H9 (cell line): ENCODE measurements at regions not wholly inside any gene's neighbourhood (a gene's known extent, or its start where the extent isn't known, plus 50 kb on each side); places are given as distances from the start of the nearest gene placed in this dataset.

Source experiments
- DNase-seq: peaks from one replicate; pipeline ENCODE4 v3.0.0-alpha.2; 2017
- H2AFZ ChIP-seq: one replicate; pipeline ENCODE4 v1.6.1; 2013; ENCODE audit warnings: mild to moderate bottlenecking, low read length, control low read depth, moderate library complexity
- H2AK5ac ChIP-seq: 2 replicates; pipeline ENCODE4 v1.6.1; 2013; ENCODE audit warnings: low read length, control low read depth, mixed read lengths; ENCODE audit not compliant: insufficient read length
- H2BK120ac ChIP-seq: one replicate; pipeline ENCODE4 v1.6.1; 2013; ENCODE audit warnings: low read depth, mild to moderate bottlenecking, low read length, control low read depth, inconsistent platforms; ENCODE audit not compliant: poor library complexity, severe bottlenecking
- H2BK12ac ChIP-seq: 2 replicates; pipeline ENCODE4 v1.6.1; 2013; ENCODE audit warnings: low read length, control low read depth, mixed read lengths, low read depth; ENCODE audit not compliant: insufficient read length
- H2BK15ac ChIP-seq: 2 replicates; pipeline ENCODE4 v1.6.1; 2013; ENCODE audit warnings: low read depth, low read length, control low read depth
- H2BK20ac ChIP-seq: one replicate; pipeline ENCODE4 v1.6.1; 2013; ENCODE audit warnings: low read depth, mild to moderate bottlenecking, low read length, control low read depth, inconsistent platforms; ENCODE audit not compliant: poor library complexity, severe bottlenecking
- H2BK5ac ChIP-seq: 2 replicates; pipeline ENCODE4 v1.6.1; 2013; ENCODE audit warnings: low read length, control low read depth, mixed read lengths; ENCODE audit not compliant: insufficient read length
- H3K14ac ChIP-seq: 2 replicates; pipeline ENCODE4 v1.6.1; 2013; ENCODE audit warnings: low read length, control low read depth; ENCODE audit not compliant: insufficient read depth
- H3K18ac ChIP-seq: 2 replicates; pipeline ENCODE4 v1.6.1; 2013; ENCODE audit warnings: low read depth, mild to moderate bottlenecking, mixed read lengths, low read length, control low read depth; ENCODE audit not compliant: insufficient read length
- H3K23ac ChIP-seq: 2 replicates; pipeline ENCODE4 v1.6.1; 2013; ENCODE audit warnings: low read length, control low read depth, mixed read lengths, low read depth; ENCODE audit not compliant: insufficient read length
- H3K23me2 ChIP-seq: 2 replicates; pipeline ENCODE4 v1.6.1; 2013; ENCODE audit warnings: low read depth, mild to moderate bottlenecking, mixed read lengths, low read length, control low read depth; ENCODE audit not compliant: insufficient read length, poor library complexity, severe bottlenecking
- H3K27ac ChIP-seq: 2 replicates; pipeline ENCODE4 v1.5.1; 2013; ENCODE audit warnings: low read length, control low read depth, mixed read lengths, low read depth; ENCODE audit not compliant: insufficient read length
- H3K27me3 ChIP-seq: 2 replicates; pipeline ENCODE4 v1.6.1; 2013; ENCODE audit warnings: low read length, control low read depth, inconsistent platforms; ENCODE audit not compliant: insufficient read depth
- H3K4ac ChIP-seq: 2 replicates; pipeline ENCODE4 v1.6.1; 2013; ENCODE audit warnings: low read depth, mild to moderate bottlenecking, control low read depth, inconsistent platforms, low read length, moderate library complexity
- H3K4me1 ChIP-seq: 2 replicates; pipeline ENCODE4 v1.6.1; 2013; ENCODE audit warnings: low read length, control low read depth, inconsistent platforms; ENCODE audit not compliant: insufficient read depth
- H3K4me2 ChIP-seq: 2 replicates; pipeline ENCODE4 v1.6.1; 2013; ENCODE audit warnings: low read length, control low read depth, mixed read lengths; ENCODE audit not compliant: insufficient read length, insufficient read depth
- H3K56ac ChIP-seq: 2 replicates; pipeline ENCODE4 v1.6.1; 2013; ENCODE audit warnings: low read depth, mild to moderate bottlenecking, mixed read lengths, low read length, control low read depth; ENCODE audit not compliant: insufficient read length
- H3K79me1 ChIP-seq: 2 replicates; pipeline ENCODE4 v1.6.1; 2013; ENCODE audit warnings: low read depth, mild to moderate bottlenecking, moderate library complexity, low read length, control low read depth, inconsistent platforms; ENCODE audit not compliant: insufficient read depth, poor library complexity, severe bottlenecking
- H3K79me2 ChIP-seq: 2 replicates; pipeline ENCODE4 v1.6.1; 2013; ENCODE audit warnings: low read length, control low read depth, inconsistent platforms; ENCODE audit not compliant: insufficient read depth
- H3K9ac ChIP-seq: 2 replicates; pipeline ENCODE4 v1.6.1; 2013; ENCODE audit warnings: low read length, control low read depth, mixed read lengths; ENCODE audit not compliant: insufficient read length; ENCODE audit errors: extremely low read depth
- H3K9me3 ChIP-seq: one replicate; pipeline ENCODE4 v1.6.1; 2013; ENCODE audit warnings: low read depth, low read length, inconsistent platforms; ENCODE audit not compliant: control insufficient read depth
- H3T11ph ChIP-seq: one replicate; pipeline ENCODE4 v1.6.1; 2013; ENCODE audit warnings: mild to moderate bottlenecking, low read length, control low read depth, inconsistent platforms
- H4K20me1 ChIP-seq: one replicate; pipeline ENCODE4 v1.6.1; 2013; ENCODE audit not compliant: control insufficient read depth, insufficient read length, insufficient read depth
- H4K5ac ChIP-seq: 2 replicates; pipeline ENCODE4 v1.6.1; 2013; ENCODE audit warnings: low read depth, mild to moderate bottlenecking, mixed read lengths, low read length, control low read depth; ENCODE audit not compliant: insufficient read length
- H4K8ac ChIP-seq: replicated peaks from 2 replicates; pipeline ENCODE4 v1.6.1; 2013; ENCODE audit warnings: low read length, control low read depth, mixed read lengths, low read depth; ENCODE audit not compliant: insufficient read length
- H4K91ac ChIP-seq: 2 replicates; pipeline ENCODE4 v1.6.1; 2013; ENCODE audit warnings: low read depth, mild to moderate bottlenecking, moderate library complexity, mixed read lengths, low read length, control low read depth; ENCODE audit not compliant: insufficient read length
- H3K27ac Mint-ChIP-seq, 3 experiments: 2 replicates in 2 of 3; 3 replicates in 1 of 3; pipeline ENCODE4 v1.8.0; 2020 to 2021; ENCODE audit warnings: mixed read lengths in 3 of 3, mild to moderate bottlenecking in 1 of 3, moderate library complexity in 1 of 3
- H3K27me3 Mint-ChIP-seq: 2 replicates; pipeline ENCODE4 v1.8.0; 2021; ENCODE audit warnings: low read depth, mild to moderate bottlenecking, moderate library complexity, mixed read lengths
- H3K36me3 Mint-ChIP-seq, 3 experiments: 2 replicates in 2 of 3; 3 replicates in 1 of 3; pipeline ENCODE4 v1.8.0; 2020 to 2021; ENCODE audit warnings: low read depth in 3 of 3, mixed read lengths in 3 of 3; ENCODE audit not compliant: insufficient read depth in 1 of 3
- H3K4me1 Mint-ChIP-seq, 2 experiments: 2 replicates each; pipeline ENCODE4 v1.8.0; 2020; ENCODE audit warnings: mixed read lengths in 2 of 2
- H3K4me3 Mint-ChIP-seq, 2 experiments: 2 replicates in 1 of 2; 3 replicates in 1 of 2; pipeline ENCODE4 v1.8.0; 2020 to 2021; ENCODE audit warnings: mild to moderate bottlenecking in 2 of 2, mixed read lengths in 2 of 2, moderate library complexity in 1 of 2
- H3K9me3 Mint-ChIP-seq, 2 experiments: 2 replicates in 1 of 2; 3 replicates in 1 of 2; pipeline ENCODE4 v1.8.0; 2020; ENCODE audit warnings: mild to moderate bottlenecking in 2 of 2, mixed read lengths in 2 of 2, moderate library complexity in 1 of 2
- WGBS: extraction: QIAGEN DNeasy Blood & Tissue Kit; methylation state at CpG from one replicate; pipeline ENCODE4 v1.1.7; 2013; ENCODE audit warnings: missing lambda C conversion rate, low lambda C conversion rate, mixed read lengths; ENCODE audit not compliant: insufficient read length; ENCODE audit errors: extremely low coverage; 5-methylcytosine and 5-hydroxymethylcytosine counted together
- TF ChIP-seq, protein P1 (sequence below): fragments of 200-600 bp; sonication (generic); conservative IDR thresholded peaks from 3 replicates; pipeline ENCODE4 v1.8.0; 2021; ENCODE audit warnings: antibody characterized with exemption, mild to moderate bottlenecking

DNA sequence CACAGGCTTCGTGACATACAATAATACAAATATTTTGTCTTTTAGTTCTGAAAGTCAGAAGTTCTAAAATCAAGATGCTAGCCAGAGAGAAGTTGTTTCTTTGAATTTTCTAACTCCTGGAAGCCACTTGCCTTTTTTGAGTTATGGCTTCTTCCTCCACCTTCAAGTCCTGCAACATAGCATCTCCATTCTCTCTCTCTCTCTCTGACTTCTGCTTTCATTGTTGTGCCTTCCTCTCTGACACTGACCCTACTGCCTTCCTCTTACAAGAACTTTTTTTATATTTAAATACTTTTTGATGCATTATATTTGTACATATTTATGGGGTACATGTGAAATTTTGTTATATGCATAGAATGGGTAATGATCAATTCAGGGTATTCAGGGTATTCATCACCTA, 205.9 kb downstream of the MAP2K6 start:
- Histone ChIP-seq H2AFZ (no peak overlapping the region), H3K23ac (no peak overlapping the region), H2BK20ac (no peak overlapping the region), H3K27me3 (no peaks in the 10 kb centered on the region), H3K9ac (no peak overlapping the region), H3K4ac (no peak overlapping the region), H4K8ac (no peak overlapping the region), H3K23me2 (no peaks in the 10 kb centered on the region), H3K14ac (no peak overlapping the region), H4K5ac (no peak overlapping the region), H3K27ac (no peak overlapping the region), H3K4me2 (no peak overlapping the region), H4K20me1 (no peaks in the 10 kb centered on the region), H3K79me2 (no peaks in the 10 kb centered on the region), H2AK5ac (no peak overlapping the region), H3K18ac (no peak overlapping the region), H2BK12ac (no peak overlapping the region), H3K9me3 (no peaks in the 10 kb centered on the region), H2BK15ac (no peak overlapping the region), H3K56ac (no peak overlapping the region), H3K4me1 (no peaks in the 10 kb centered on the region), H3T11ph (no peak overlapping the region), H2BK120ac (no peak overlapping the region), H2BK5ac (no peak overlapping the region), H4K91ac (no peak overlapping the region), H3K79me1 (no peaks in the 10 kb centered on the region)
- Mint-ChIP-seq H3K4me3 (no peak overlapping the region), H3K27me3 (no peaks in the 10 kb centered on the region), H3K9me3 (peaks cover 42 to 44% of the 10 kb centered on the region in 2 experiments), H3K4me1 (no peaks in the 10 kb centered on the region), H3K36me3 (peaks cover 4 to 22% (median 17%) of the 10 kb centered on the region in 3 experiments; a peak in 6 of 7 replicates), H3K27ac (no peak overlapping the region)
- TF ChIP-seq, protein P1, sequence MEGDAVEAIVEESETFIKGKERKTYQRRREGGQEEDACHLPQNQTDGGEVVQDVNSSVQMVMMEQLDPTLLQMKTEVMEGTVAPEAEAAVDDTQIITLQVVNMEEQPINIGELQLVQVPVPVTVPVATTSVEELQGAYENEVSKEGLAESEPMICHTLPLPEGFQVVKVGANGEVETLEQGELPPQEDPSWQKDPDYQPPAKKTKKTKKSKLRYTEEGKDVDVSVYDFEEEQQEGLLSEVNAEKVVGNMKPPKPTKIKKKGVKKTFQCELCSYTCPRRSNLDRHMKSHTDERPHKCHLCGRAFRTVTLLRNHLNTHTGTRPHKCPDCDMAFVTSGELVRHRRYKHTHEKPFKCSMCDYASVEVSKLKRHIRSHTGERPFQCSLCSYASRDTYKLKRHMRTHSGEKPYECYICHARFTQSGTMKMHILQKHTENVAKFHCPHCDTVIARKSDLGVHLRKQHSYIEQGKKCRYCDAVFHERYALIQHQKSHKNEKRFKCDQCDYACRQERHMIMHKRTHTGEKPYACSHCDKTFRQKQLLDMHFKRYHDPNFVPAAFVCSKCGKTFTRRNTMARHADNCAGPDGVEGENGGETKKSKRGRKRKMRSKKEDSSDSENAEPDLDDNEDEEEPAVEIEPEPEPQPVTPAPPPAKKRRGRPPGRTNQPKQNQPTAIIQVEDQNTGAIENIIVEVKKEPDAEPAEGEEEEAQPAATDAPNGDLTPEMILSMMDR = no peak
- DNase-seq = no peak
- no CpG with 5 or more reads among the region's 1 CpG for WGBS
